Adrenal gland (tissue), 9 donors: ENCODE measurements at regions not wholly inside any gene's neighbourhood (a gene's known extent, or its start where the extent isn't known, plus 50 kb on each side); places are given as distances from the start of the nearest gene placed in this dataset.

ENCODE experiments used
- DNase-seq, 7 donors: peaks; one replicate each; pipeline ENCODE4 v3.0.0-alpha.2; 2019 to 2020
- H3K27ac ChIP-seq, 5 donors: fragments of 200-600 bp; sonication (generic) in 4 of 5; 1 replicate in 3 of 5; 2 replicates in 2 of 5; pipeline versions ENCODE4 v1.5.1 to v1.8.0; 2016 to 2020; ENCODE audit warnings: mild to moderate bottlenecking in 1 of 5
- H3K27me3 ChIP-seq: fragments of 200-600 bp; 2 replicates; pipeline ENCODE4 v1.8.0; 2021
- H3K36me3 ChIP-seq, 2 donors: fragments of 200-600 bp; replicated peaks in 1 of 2; 1 replicate in 1 of 2; 2 replicates in 1 of 2; pipeline versions ENCODE4 v1.5.1 to v1.8.0; 2018 to 2022
- H3K4me1 ChIP-seq, 2 donors: fragments of 200-600 bp; replicated peaks in 1 of 2; 1 replicate in 1 of 2; 2 replicates in 1 of 2; pipeline versions ENCODE4 v1.5.1 to v1.8.0; 2018 to 2021
- H3K4me3 ChIP-seq, 4 donors: fragments of 200-600 bp; sonication (generic) in 3 of 4; one replicate each; pipeline ENCODE4 v1.5.1; 2016 to 2018
- H3K9me3 ChIP-seq, 3 donors: fragments of 200-600 bp; sonication (generic) in 1 of 3; replicated peaks in 1 of 3; 1 replicate in 2 of 3; 2 replicates in 1 of 3; pipeline versions ENCODE4 v1.5.1 to v1.8.0; 2016 to 2021
- POLR2A ChIP-seq, 2 donors: fragments of 450-650 bp; IDR thresholded peaks; one replicate each; pipeline ENCODE4 v1.6.1; 2017; ENCODE audit warnings: antibody characterized with exemption in 2 of 2, mild to moderate bottlenecking in 2 of 2, moderate library complexity in 1 of 2
- WGBS, 4 donors: extraction: QIAGEN DNeasy Blood & Tissue Kit in 2 of 4; methylation state at CpG; one replicate each; pipeline versions ENCODE4 v1.1.5 to v1.1.7; 2013 to 2017; 5-methylcytosine and 5-hydroxymethylcytosine counted together
- intact Hi-C, 2 donors: fragments of 100-400 bp; cut with DNase I; formaldehyde crosslinking; loops; one replicate each; pipeline versions ENCODE4 v1.14.1 to v1.15.0; 2022 to 2023
- TF ChIP-seq, protein P1 (sequence below), 6 experiments: fragments of 450-650 bp in 4 of 6; fragments of 200-600 bp in 2 of 6; sonication (generic) in 1 of 6; IDR thresholded peaks; 1 replicate in 5 of 6; 2 replicates in 1 of 6; pipeline versions ENCODE4 v1.5.1 to v1.8.0; 2016 to 2021; ENCODE audit warnings: antibody characterized with exemption in 6 of 6, mild to moderate bottlenecking in 2 of 6, moderate library complexity in 1 of 6
- donor health status: healthy with polysubstance abuse.
- donor health status: Bipolar disorder and iron deficiency.
- donor health status: DM: yes; HTN: yes; CAD: no.
- donor health status: DM: no; HTN: no; CAD: no.
- donor health status: DM: no; HTN: no; CAD: no.

DNA sequence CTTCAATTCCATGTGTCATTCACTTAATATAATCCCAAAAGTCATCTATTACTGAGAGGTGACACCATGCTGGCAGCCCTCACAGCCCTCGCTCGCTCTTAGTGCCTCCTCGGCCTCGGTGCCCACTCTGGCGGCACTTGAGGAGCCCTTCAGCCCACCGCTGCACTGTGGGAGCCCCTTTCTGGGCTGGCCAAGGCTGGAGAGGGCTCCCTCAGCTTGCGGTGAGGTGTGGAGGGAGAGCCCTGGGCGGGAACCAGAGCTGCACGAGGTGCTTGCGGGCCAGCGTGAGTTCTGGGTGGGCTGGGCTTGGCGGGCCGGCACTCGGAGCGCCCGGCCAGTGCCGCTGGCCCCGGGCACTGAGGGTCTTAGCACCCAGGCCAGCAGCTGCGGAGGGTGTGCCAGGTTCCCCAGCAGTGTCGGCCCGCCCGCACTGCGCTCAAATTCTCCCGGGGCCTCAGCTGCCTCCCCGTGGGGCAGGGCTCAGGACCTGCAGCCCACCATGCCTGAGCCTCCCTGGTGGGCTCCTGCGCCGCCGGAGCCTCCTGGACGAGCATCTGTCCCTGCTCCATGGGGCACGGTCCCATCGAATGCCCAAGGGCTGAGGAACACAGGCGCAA is 374.1 kb downstream of the ELAVL2 start:
- Histone ChIP-seq H3K27ac (no peak overlapping the region), H3K27me3 (no peaks in the 10 kb centered on the region), H3K4me3 (no peak overlapping the region), H3K4me1 (no peaks in the 10 kb centered on the region), H3K36me3 (no peaks in the 10 kb centered on the region), H3K9me3 (no peaks in the 10 kb centered on the region)
- no peak for DNase-seq
- TF ChIP-seq POLR2A (IDR thresholded peaks at IDR 0.05) = no peak
- TF ChIP-seq, protein P1, sequence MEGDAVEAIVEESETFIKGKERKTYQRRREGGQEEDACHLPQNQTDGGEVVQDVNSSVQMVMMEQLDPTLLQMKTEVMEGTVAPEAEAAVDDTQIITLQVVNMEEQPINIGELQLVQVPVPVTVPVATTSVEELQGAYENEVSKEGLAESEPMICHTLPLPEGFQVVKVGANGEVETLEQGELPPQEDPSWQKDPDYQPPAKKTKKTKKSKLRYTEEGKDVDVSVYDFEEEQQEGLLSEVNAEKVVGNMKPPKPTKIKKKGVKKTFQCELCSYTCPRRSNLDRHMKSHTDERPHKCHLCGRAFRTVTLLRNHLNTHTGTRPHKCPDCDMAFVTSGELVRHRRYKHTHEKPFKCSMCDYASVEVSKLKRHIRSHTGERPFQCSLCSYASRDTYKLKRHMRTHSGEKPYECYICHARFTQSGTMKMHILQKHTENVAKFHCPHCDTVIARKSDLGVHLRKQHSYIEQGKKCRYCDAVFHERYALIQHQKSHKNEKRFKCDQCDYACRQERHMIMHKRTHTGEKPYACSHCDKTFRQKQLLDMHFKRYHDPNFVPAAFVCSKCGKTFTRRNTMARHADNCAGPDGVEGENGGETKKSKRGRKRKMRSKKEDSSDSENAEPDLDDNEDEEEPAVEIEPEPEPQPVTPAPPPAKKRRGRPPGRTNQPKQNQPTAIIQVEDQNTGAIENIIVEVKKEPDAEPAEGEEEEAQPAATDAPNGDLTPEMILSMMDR (IDR thresholded peaks at IDR 0.05) = no peak
- WGBS, 4 donors = 90 to 95% (median 91%) methylated on average over 6 to 32 of the region's 32 CpGs
- intact Hi-C loops = no loop called here

DNA sequence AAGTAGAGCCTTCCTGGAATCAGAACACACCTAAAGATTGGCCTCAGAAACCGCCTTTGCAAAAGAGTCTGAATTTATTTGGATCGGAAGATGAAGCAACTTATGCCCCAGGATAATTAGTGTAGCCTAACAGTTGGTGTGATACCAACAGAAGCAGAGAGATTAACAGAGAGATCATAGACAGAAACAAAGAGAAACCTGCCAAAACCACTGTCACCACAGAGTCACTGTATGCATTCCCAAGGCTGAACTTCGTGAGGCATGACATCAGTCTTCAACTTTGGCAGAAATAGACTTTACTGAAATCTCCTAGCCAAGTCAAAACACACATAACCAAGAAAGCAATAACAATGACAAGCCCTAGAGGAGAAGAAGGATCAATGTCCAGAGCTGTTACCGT is 361.8 kb downstream of the ELAVL2 start:
- intact Hi-C loops = no loop called here
- TF ChIP-seq POLR2A (IDR thresholded peaks at IDR 0.05) = no peak
- TF ChIP-seq, protein P1 (IDR thresholded peaks at IDR 0.05) = no peak
- Histone ChIP-seq H3K27me3 (no peaks in the 10 kb centered on the region), H3K4me1 (no peaks in the 10 kb centered on the region), H3K9me3 (no peaks in the 10 kb centered on the region), H3K4me3 (no peak overlapping the region), H3K27ac (no peak overlapping the region), H3K36me3 (no peaks in the 10 kb centered on the region)
- no peak for DNase-seq
- 77 to 79% (median 77%) methylated on average over 4 of the region's 4 CpGs for WGBS, 4 donors

DNA sequence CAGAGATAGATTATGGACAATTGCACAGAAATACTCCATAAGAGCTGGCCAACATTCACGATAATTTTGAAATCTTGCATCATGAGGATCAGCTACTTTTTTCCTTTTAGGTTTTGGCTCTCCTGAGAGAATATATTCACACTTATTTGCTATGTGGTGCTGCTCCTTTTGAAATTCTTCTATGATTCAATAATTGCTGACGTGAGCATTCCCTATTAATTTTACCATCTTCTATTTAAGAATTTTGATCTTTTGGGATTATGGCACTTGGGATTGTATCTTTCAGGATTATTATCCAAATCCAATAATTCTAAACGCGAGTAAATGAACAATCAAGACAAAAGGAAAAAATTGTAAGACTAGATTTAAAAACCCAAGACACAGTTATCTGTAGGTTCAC is 358.8 kb downstream of the ELAVL2 start:
- Histone ChIP-seq H3K36me3 (no peaks in the 10 kb centered on the region), H3K4me1 (no peaks in the 10 kb centered on the region), H3K4me3 (no peak overlapping the region), H3K9me3 (no peaks in the 10 kb centered on the region), H3K27ac (no peak overlapping the region), H3K27me3 (no peaks in the 10 kb centered on the region)
- TF ChIP-seq, protein P1 (IDR thresholded peaks at IDR 0.05) = no peak
- TF ChIP-seq POLR2A (IDR thresholded peaks at IDR 0.05) = no peak
- DNase-seq = no peak
- intact Hi-C loops = no loop called here
- 75 to 86% (median 81%) methylated on average over 4 of the region's 4 CpGs for WGBS, 4 donors

DNA sequence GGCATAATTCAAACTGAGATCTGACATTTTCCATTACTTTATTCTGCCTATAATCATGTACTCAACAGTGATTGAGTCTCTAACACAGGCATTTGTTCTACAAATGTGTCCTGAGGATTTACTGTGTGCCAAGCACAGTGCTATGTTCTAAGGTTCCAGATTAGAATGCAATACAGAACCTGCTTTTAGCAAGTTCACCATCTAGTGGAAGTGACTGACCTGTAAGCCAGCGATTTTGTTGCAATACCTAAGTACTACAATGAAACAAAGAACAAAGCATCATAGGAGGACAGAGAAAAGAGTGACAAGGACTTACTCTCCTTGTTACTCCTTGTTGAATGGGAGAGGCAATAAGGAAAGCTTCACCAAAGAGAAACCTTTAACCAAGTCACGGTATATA is 348.1 kb downstream of the ELAVL2 start:
- Histone ChIP-seq H3K27me3 (no peaks in the 10 kb centered on the region), H3K9me3 (no peaks in the 10 kb centered on the region), H3K4me1 (no peaks in the 10 kb centered on the region), H3K36me3 (no peaks in the 10 kb centered on the region), H3K27ac (no peak overlapping the region), H3K4me3 (no peak overlapping the region)
- intact Hi-C loops = no loop called here
- 83 to 91% (median 89%) methylated on average over 2 of the region's 2 CpGs for WGBS, 4 donors
- DNase-seq = no peak
- TF ChIP-seq POLR2A (IDR thresholded peaks at IDR 0.05) = no peak
- TF ChIP-seq, protein P1 (IDR thresholded peaks at IDR 0.05) = no peak
